ENCODE measurements at regions not wholly inside any gene's neighbourhood (a gene's known extent, or its start where the extent isn't known, plus 50 kb on each side); places are given as distances from the start of the nearest gene placed in this dataset.

DNA sequence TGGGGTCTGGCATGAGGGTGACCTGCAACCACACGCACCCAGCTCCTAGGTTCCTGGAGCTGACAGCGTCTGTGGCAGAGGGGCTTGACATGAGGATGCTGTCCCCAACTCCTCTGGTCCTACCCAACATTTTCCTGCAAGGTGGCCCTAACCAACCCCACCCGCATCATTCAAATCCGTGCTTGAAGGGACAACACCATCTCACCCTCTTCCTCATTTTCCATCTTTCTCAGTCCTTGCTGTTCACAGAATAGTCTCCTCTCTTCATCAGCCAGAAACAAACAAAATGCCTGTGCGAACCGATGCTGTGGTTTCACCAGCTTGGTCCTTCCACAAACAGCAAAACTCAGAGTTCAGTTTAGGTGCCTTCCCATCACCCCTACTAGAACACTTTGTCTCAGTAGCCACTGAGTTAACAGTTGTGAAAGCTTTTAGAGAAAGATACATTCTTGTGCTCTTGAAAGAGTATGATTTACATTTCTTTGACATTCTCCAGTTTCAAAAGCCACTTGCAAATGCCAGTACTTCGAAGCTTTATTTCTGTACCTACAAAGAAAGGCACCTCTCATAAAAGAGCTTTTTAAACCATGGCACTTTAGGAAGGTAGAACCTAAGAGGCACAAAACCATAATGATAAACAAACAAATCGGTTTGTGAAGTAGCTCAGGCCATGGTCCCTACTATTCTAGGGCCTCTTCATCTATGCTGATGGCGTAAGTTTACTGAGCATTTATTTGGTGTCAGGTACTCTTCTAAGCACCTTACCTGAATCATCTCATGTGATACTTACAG lies 360.1 kb downstream of the SHQ1 start:
- H3K4ac ChIP-seq (ENCODE audit: low read depth, low read length): no peak overlapping the region
- H3K4me1 ChIP-seq (ENCODE audit: control insufficient read depth, low read depth, low read length): peaks cover 8% of the 10 kb centered on the region
- H3K56ac ChIP-seq (ENCODE audit: low read length): no peak overlapping the region
- no peak for DNase-seq
- no peak overlapping the region for H3K4me2 ChIP-seq (ENCODE audit: low read length)
- no peak overlapping the region for H4K8ac ChIP-seq (ENCODE audit: low read depth, low read length)
- WGBS (ENCODE audit: extremely low coverage, insufficient coverage, low lambda C conversion rate): no CpG with 5 or more reads among the region's 9 CpGs
- no peaks in the 10 kb centered on the region for H3K27me3 ChIP-seq (ENCODE audit: insufficient read depth, low read length, poor library complexity)
- H3K23ac ChIP-seq (ENCODE audit: low read length): no peak overlapping the region
- H3K79me2 ChIP-seq (ENCODE audit: control insufficient read depth, insufficient read depth, low read length): no peaks in the 10 kb centered on the region
- H3K79me1 ChIP-seq (ENCODE audit: low read length): no peaks in the 10 kb centered on the region
- H3K36me3 ChIP-seq (ENCODE audit: control insufficient read depth, insufficient read depth, low read length): no peaks in the 10 kb centered on the region
- H2AK5ac ChIP-seq (ENCODE audit: low read length): no peak overlapping the region
- H3K18ac ChIP-seq (ENCODE audit: low read length): no peak overlapping the region
- no peak overlapping the region for H2BK5ac ChIP-seq (ENCODE audit: low read length)
- H4K5ac ChIP-seq (ENCODE audit: low read length): no peak overlapping the region
- no peak overlapping the region for H3K9ac ChIP-seq (ENCODE audit: low read length)
- no peak overlapping the region for H2BK120ac ChIP-seq (ENCODE audit: low read depth, low read length)
- H3K4me3 ChIP-seq (ENCODE audit: low read length): no peak overlapping the region
- no peak overlapping the region for H2BK15ac ChIP-seq (replicated peaks; ENCODE audit: low read depth)
- no peak overlapping the region for H3K27ac ChIP-seq (ENCODE audit: low read depth, low read length)

- no peak overlapping the region for H3K23ac ChIP-seq (ENCODE audit: low read length)
- no peak overlapping the region for H4K8ac ChIP-seq (ENCODE audit: low read depth, low read length)
- peaks cover 12% of the 10 kb centered on the region for H3K4me1 ChIP-seq (ENCODE audit: control insufficient read depth, low read depth, low read length)
- WGBS (ENCODE audit: extremely low coverage, insufficient coverage, low lambda C conversion rate): no CpG with 5 or more reads among the region's 11 CpGs
- H2BK15ac ChIP-seq (replicated peaks; ENCODE audit: low read depth): no peak overlapping the region
- no peak overlapping the region for H3K27ac ChIP-seq (ENCODE audit: low read depth, low read length)
- H2BK5ac ChIP-seq (ENCODE audit: low read length): no peak overlapping the region
- no peaks in the 10 kb centered on the region for H3K79me1 ChIP-seq (ENCODE audit: low read length)
- DNase-seq: peak; percentile 91
- H4K5ac ChIP-seq (ENCODE audit: low read length): no peak overlapping the region
- no peak overlapping the region for H3K4me3 ChIP-seq (ENCODE audit: low read length)
- H3K27me3 ChIP-seq (ENCODE audit: insufficient read depth, low read length, poor library complexity): no peaks in the 10 kb centered on the region
- H2BK120ac ChIP-seq (ENCODE audit: low read depth, low read length): peak overlapping the region; percentile 17
- peak overlapping the region; percentile 44 for H3K18ac ChIP-seq (ENCODE audit: low read length)
- H3K9ac ChIP-seq (ENCODE audit: low read length): no peak overlapping the region
- no peak overlapping the region for H3K4me2 ChIP-seq (ENCODE audit: low read length)
- no peaks in the 10 kb centered on the region for H3K36me3 ChIP-seq (ENCODE audit: control insufficient read depth, insufficient read depth, low read length)
- H3K79me2 ChIP-seq (ENCODE audit: control insufficient read depth, insufficient read depth, low read length): no peaks in the 10 kb centered on the region
- no peak overlapping the region for H2AK5ac ChIP-seq (ENCODE audit: low read length)
- H3K56ac ChIP-seq (ENCODE audit: low read length): no peak overlapping the region
- no peak overlapping the region for H3K4ac ChIP-seq (ENCODE audit: low read depth, low read length)
Measured at GRCh38 chr3:72487078-72487765, 361.0 kb downstream of the SHQ1 start.

DNA sequence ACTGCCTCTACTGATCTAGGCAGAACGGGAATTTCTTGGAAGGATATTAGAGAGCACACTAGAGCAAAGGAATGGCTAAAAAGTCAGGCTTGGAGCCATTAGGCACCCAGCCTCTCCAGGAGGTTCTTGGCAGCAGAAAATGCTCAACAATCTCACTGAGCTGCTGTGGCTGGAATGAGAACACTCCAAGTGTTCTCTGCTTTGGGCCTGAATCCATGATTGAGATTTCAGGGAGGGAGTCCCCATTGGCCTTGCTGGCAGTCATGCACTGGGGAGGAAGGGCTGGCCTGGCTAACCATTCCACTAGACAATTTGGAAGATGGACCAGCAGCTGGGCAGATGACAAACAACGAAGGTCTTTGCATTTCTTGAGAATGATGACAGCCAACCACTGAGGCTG lies 362.6 kb downstream of the SHQ1 start:
- Histone ChIP-seq H3K4ac (ENCODE audit: low read depth, low read length) (no peak overlapping the region), H3K56ac (ENCODE audit: low read length) (no peak overlapping the region), H2BK15ac (replicated peaks; ENCODE audit: low read depth) (no peak overlapping the region), H4K5ac (ENCODE audit: low read length) (no peak overlapping the region), H3K36me3 (ENCODE audit: control insufficient read depth, insufficient read depth, low read length) (no peaks in the 10 kb centered on the region), H3K4me2 (ENCODE audit: low read length) (no peak overlapping the region), H3K4me3 (ENCODE audit: low read length) (no peak overlapping the region), H3K27me3 (ENCODE audit: insufficient read depth, low read length, poor library complexity) (no peaks in the 10 kb centered on the region), H2AK5ac (ENCODE audit: low read length) (no peak overlapping the region), H2BK5ac (ENCODE audit: low read length) (no peak overlapping the region), H2BK120ac (ENCODE audit: low read depth, low read length) (no peak overlapping the region), H3K79me1 (ENCODE audit: low read length) (no peaks in the 10 kb centered on the region), H4K8ac (ENCODE audit: low read depth, low read length) (no peak overlapping the region), H3K27ac (ENCODE audit: low read depth, low read length) (no peak overlapping the region), H3K18ac (ENCODE audit: low read length) (no peak overlapping the region), H3K23ac (ENCODE audit: low read length) (no peak overlapping the region), H3K4me1 (ENCODE audit: control insufficient read depth, low read depth, low read length) (peaks cover 7% of the 10 kb centered on the region), H3K9ac (ENCODE audit: low read length) (no peak overlapping the region), H3K79me2 (ENCODE audit: control insufficient read depth, insufficient read depth, low read length) (no peaks in the 10 kb centered on the region)
- no peak for DNase-seq
- no CpG with 5 or more reads among the region's 2 CpGs for WGBS (ENCODE audit: extremely low coverage, insufficient coverage, low lambda C conversion rate)

- Histone ChIP-seq H3K9ac (ENCODE audit: low read length) (no peak overlapping the region), H3K18ac (ENCODE audit: low read length) (no peak overlapping the region), H3K4me1 (ENCODE audit: control insufficient read depth, low read depth, low read length) (peaks cover 7% of the 10 kb centered on the region), H3K79me2 (ENCODE audit: control insufficient read depth, insufficient read depth, low read length) (no peaks in the 10 kb centered on the region), H3K4me3 (ENCODE audit: low read length) (no peak overlapping the region), H3K36me3 (ENCODE audit: control insufficient read depth, insufficient read depth, low read length) (no peaks in the 10 kb centered on the region), H4K5ac (ENCODE audit: low read length) (no peak overlapping the region), H3K56ac (ENCODE audit: low read length) (no peak overlapping the region), H2BK15ac (replicated peaks; ENCODE audit: low read depth) (no peak overlapping the region), H3K79me1 (ENCODE audit: low read length) (no peaks in the 10 kb centered on the region), H2BK120ac (ENCODE audit: low read depth, low read length) (no peak overlapping the region), H3K23ac (ENCODE audit: low read length) (no peak overlapping the region), H2BK5ac (ENCODE audit: low read length) (no peak overlapping the region), H3K4me2 (ENCODE audit: low read length) (no peak overlapping the region), H2AK5ac (ENCODE audit: low read length) (no peak overlapping the region), H3K4ac (ENCODE audit: low read depth, low read length) (no peak overlapping the region), H3K27ac (ENCODE audit: low read depth, low read length) (no peak overlapping the region), H3K27me3 (ENCODE audit: insufficient read depth, low read length, poor library complexity) (no peaks in the 10 kb centered on the region), H4K8ac (ENCODE audit: low read depth, low read length) (no peak overlapping the region)
- WGBS (ENCODE audit: extremely low coverage, insufficient coverage, low lambda C conversion rate): no CpG with 5 or more reads among the region's 3 CpGs
- no peak for DNase-seq
Measured at GRCh38 chr3:72483554-72484104, 364.6 kb downstream of the SHQ1 start.

DNA sequence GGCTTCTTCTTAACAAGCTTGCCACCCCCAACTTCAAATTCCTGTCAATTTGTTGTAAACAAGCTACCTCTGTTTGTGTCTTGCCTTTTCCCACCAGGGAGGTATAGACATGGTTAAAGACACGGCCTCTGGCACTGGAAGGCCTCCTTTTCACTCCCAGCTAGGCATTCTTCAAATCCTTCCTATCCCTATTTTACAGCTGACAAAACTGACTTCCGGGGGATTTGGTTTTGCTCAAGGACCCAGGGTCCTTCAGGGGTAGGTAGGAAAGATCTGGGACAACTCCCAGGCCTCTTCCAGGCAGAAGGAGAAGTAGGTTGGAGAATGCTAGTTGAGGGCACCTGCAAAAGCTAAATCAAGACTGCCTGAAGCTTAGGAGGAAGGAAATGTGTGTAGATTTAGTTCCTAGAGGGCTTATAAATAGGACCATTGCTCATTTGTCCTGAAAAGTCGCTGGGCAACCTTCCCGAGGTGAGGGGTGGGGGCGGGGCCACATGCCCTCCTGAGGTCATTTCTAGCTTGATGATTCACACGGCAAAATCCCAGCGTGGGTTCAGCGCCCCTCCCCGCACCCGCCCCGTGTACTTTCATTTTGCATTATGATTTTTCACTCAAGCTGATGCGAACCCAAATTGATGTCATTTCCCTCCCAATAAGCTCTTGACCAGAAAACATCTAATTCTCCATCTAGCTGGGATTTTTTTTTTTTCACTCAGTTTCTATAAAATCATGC lies 365.5 kb downstream of the SHQ1 start:
- DNase-seq: peak; percentile 69
- Histone ChIP-seq H3K79me1 (ENCODE audit: low read length) (no peaks in the 10 kb centered on the region), H3K4me1 (ENCODE audit: control insufficient read depth, low read depth, low read length) (peaks cover 7% of the 10 kb centered on the region), H3K27ac (ENCODE audit: low read depth, low read length) (no peak overlapping the region), H3K23ac (ENCODE audit: low read length) (no peak overlapping the region), H3K4me3 (ENCODE audit: low read length) (no peak overlapping the region), H4K8ac (ENCODE audit: low read depth, low read length) (no peak overlapping the region), H4K5ac (ENCODE audit: low read length) (no peak overlapping the region), H3K79me2 (ENCODE audit: control insufficient read depth, insufficient read depth, low read length) (no peaks in the 10 kb centered on the region), H3K4me2 (ENCODE audit: low read length) (no peak overlapping the region), H3K4ac (ENCODE audit: low read depth, low read length) (no peak overlapping the region), H3K18ac (ENCODE audit: low read length) (no peak overlapping the region), H2BK5ac (ENCODE audit: low read length) (no peak overlapping the region), H2BK15ac (replicated peaks; ENCODE audit: low read depth) (no peak overlapping the region), H3K9ac (ENCODE audit: low read length) (no peak overlapping the region), H2BK120ac (ENCODE audit: low read depth, low read length) (no peak overlapping the region), H2AK5ac (ENCODE audit: low read length) (no peak overlapping the region), H3K36me3 (ENCODE audit: control insufficient read depth, insufficient read depth, low read length) (no peaks in the 10 kb centered on the region), H3K56ac (ENCODE audit: low read length) (no peak overlapping the region), H3K27me3 (ENCODE audit: insufficient read depth, low read length, poor library complexity) (no peaks in the 10 kb centered on the region)
- WGBS (ENCODE audit: extremely low coverage, insufficient coverage, low lambda C conversion rate): no CpG with 5 or more reads among the region's 12 CpGs

All from mesendoderm (in vitro differentiated cells).